8988T (cell line): ENCODE measurements at regions not wholly inside any gene's neighbourhood (a gene's known extent, or its start where the extent isn't known, plus 50 kb on each side); places are given as distances from the start of the nearest gene placed in this dataset.
"Not testable (repeated sequence)": the region's sequence is repeated elsewhere in the genome, so short reads cannot be mapped to it uniquely, and the experiment has no call there.

Source experiments
- DNase-seq: peaks from one replicate; pipeline ENCODE4 v3.0.0; 2011

DNA sequence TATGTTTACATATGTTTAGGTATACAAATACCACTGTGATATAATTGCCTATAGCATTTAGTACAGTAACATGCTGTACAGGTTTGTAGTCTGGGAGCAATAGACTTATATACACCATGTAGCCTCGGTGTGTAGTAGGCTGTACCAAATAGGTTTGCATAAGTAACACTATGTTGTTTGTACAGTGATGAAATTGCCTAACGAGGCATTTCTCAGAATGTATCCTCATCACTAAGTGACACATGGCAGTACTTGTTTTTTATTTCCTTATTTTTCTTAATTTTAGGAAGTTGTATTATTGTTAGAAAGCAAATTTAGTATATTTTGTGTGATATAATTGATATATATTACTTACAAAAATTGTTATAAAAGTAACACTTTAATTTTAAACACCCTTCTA lies 840.9 kb downstream of the LTN1 start:
- no peak for DNase-seq

DNA sequence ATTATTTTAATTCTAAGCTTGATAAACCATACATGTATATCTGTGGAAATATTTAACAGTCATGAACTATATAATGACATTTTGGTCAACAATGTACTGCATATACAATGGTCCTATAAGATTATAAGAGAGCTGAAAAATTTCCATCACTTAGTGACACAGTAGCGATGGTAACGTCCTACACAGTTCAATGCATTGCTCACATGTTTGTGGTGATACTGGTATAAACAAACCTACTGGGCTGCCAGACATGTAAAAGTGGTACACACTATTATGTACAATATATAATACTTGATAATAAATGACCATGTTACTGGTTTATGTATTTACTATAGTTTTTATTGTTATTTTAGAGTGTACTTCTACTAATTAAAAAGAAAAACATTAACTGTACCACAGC lies 841.9 kb downstream of the LTN1 start:
- DNase-seq: no peak

DNA sequence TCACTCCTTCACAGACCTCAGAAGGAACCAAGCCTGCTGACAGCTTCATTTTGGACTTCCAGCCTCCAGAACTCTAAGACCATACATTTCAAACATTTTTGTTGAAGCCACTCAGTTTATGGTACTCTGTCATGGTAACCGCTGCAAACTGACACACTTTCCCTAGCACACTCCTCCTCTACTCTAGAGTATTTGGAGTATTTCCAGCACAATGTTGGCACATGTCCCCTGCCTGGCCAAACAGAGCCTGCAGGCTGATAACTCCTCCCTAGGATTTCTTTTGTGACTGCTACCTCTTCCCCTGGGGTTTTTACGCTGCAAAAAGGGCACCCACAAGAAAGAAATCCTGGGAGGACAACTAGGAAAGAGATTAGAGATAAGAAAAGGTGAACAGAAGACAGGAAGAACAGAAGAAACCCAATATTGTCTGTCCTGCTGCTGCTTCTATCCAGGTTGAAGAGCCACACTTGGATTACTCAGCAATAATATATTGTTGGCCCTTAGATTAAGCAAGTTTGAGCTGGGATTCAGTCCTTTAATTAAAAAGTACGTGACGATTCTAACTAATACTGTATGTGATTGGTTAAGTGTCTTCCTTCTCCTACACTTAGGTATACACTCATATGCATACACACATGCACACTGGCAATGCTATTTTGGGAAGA lies 844.1 kb downstream of the LTN1 start:
- no peak for DNase-seq

DNA sequence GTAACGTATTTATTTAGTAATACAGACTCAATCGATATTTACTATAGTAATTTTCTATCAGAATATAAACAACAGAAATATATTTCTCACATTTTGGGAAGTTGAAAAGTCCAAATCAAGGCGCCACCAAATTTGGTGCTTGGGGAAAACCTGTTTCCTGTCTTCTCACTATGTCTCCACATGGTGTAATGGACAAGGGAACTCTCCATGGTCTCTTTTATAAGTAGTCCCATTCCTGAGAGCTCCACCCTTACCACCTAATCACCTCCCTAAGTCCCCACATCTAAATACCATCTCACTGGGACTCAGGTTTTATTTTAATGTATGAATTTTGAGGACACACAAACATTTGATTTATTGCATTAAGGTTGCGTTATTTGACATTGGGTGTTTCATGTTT lies 848.0 kb downstream of the LTN1 start:
- no peak for DNase-seq

DNA sequence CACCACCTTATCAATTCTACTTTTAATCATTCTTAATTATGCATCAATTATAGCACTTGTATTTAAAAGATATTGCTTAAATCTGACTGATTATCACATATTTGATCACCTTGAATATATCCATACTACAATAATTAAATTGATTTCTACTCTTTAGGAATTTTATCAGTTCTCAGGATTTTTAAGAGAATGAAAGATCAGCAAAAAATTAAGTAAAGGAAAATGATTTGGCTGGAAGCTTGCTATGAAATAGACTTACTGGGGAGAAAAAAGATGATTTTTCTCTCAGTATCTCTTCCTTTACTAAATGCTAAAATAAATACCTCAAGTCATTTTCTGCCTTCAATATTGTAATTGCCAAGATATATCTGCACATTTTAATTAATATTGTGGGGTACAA lies 848.6 kb downstream of the LTN1 start:
- no peak for DNase-seq

DNA sequence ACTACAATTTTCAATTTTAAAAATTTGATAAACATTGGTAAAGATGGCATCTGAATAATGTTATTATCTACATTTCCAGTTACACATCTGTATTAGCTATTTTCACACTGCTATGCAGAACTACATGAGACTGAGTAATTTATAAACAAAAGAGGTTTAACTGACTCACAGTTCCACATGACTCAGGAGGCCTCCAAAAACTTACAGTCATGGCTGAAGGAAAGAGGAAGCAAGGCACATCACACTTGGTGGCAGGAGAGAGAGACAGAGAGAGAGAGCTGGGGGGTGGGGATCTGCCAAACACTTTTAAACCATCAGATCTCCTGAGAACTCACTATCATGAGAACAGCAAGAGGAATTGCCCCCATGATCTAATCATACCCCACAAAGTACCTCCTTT lies 850.0 kb downstream of the LTN1 start:
- DNase-seq: no peak

DNA sequence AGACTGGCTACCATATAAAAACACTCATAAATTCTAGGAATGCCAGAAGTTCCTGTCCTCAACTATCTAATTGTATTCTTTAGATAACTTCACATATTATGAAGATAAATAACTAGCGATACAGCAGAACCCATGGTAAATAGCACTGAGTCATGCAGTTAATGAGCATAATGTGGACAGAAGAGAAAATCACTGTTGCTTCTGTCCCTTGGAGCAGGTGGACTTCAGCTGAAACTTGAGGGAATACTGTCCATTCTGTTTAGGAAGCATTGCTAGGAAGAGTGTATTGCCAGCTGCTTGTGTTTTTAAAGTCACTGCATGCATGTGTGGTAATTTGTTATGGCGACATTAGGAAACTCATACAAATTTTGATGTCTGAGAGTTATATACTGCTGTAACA lies 854.4 kb downstream of the LTN1 start:
- no peak for DNase-seq

DNA sequence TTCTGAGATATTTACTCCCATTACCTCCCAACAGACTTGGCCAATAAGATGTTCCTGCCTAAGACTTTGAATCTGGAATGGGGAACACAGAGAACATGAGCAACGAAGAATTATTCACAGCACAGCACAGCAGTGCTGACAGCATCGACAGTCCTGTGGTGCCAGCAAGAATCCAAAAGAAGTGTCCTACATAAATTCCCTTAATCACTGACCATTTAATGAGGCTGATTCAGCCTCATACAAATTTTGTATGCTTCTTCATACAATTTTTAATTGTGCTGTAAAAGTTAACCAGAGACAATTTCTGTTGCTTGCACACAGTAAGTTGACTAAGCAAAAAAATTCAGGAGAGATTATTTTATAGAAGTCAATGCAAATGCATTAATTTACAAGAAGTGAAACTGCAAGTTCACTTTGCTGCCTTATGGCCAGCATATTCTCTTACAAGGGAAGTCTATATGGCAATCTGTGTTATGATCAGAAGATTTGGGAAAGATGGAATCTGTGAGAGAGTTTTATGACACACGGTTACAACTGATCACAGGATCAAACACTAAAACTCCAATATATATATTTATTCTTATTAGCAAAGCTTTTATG lies 855.9 kb downstream of the LTN1 start:
- no peak for DNase-seq

DNA sequence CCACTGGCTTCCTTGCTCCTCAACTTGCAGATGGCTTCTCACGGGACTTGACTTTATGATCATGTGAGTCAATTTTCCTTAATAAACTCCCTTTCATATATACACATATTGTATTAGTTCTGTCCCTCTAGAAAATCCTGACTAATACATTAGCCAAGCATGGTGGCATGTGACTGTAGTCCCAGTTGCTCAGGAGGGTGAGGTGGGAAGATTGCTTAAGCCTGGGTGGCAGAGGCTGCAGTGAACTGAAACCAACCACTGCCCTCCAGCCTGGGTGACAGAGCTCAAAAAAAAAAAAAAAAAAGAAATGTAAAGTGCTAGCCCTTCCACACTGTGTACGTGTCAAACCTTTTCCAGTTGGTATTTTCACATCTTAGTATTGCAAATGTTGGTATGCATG lies 857.0 kb downstream of the LTN1 start:
- no peak for DNase-seq

DNA sequence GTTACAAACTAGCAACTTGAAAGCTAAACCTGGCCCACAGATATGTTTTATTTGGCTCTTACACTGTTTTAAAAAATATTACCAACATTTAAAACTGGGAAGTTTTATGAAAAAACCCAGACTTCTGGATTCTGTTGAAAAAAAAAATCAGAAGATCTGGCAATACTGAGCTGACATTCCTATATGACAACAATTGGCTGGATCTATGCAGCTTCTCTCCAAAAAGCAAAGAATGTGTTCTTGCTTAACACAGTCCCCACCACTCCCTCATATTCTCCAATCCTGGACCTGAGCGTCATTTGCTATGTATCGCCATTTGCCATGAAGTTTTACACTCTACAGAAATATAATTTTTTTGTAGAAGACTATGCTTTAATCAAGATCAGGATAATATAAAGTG lies 859.6 kb downstream of the LTN1 start:
- no peak for DNase-seq

DNA sequence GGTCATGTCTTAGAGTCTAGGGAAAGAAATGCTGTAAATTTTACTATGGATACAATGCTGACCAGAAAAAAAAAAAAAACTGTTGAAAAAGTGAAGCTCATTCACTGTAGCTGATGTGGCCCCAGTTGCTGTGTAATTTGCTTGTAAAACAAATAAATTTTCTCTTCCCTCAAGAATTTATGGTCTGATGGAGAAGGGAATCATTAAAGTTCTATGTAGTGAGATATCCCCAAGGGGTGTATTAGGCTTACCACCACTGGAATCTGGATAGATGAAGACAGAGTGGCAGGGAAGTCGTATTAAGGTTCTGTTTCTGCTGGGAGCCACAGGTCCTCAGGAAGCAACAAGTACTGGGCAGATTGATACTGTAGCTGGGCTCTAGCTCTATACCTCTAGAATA lies 860.0 kb downstream of the LTN1 start:
- DNase-seq: no peak

DNA sequence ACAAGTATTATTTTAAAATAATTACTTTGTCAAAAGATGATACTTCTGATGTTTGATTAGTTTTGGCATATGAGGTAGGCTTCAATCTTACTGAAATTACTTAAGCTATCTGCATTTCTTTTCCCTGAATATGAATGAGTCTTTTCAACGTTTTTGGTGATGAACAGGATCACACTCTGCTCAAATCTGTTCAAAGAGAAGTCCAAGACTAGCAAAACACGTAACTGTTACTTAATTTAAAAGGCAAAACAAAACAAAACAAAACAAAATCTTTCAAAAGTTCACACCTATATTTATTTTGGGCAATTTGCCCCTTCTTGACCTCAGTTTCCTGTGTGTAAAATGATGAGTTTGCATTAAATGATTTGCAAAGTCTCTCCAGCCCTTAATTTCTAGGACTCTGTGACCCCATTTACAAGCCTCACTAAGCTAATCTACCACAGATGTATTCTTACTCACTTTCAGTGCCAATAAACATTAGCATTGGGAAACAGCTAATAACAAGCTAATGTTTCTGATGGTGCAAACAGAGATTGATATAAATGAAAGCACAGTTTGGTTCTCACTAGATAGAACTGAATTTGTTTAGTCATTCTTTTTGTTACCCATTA lies 865.4 kb downstream of the LTN1 start:
- no peak for DNase-seq

DNA sequence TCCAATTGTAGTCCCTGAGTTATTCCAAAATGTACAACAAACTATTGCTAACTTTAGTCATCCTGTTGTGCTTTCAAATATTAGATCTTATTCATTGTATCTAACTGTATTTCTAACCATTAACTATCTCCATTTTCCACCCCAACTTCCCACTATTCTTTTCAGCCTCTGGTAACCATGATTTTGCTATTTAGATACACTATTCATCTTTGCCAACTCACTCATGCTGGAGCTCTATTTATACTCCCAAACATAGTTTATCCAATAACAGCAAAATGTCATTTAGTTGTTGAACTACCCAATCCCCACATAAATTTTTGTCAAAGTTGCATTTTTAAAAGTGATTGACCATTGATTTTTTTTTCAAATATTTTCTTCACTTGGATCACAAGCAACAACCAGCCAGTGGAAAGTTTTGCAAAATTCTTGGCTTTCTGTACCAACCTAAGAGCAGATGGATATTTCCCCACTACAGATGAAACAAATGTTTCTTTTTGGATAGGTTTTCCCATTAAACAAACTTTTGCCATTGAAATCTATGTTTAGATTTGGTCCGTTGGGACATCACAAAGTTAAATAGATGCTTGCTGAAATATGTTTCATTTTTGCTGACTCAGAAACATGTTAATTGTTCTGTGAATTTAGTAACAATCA lies 866.0 kb downstream of the LTN1 start:
- no peak for DNase-seq

DNA sequence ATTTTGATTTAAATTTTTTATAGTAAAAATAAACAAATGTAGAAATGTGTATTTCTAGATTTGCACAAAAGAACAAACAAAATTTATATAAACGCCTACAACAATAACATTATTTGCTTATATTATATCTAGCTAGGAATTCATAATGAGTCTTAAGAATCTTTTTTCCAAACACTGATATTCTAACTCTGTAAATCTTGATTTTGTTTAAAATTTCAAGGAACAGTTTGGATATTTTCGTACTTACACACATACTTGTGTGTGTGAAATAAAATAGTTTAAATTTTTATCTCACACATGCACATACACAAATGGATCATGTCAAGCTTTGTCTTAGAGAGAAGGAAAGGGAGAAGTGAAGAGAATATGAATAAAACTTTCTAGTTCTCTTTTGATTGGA lies 868.1 kb downstream of the LTN1 start:
- no peak for DNase-seq

DNA sequence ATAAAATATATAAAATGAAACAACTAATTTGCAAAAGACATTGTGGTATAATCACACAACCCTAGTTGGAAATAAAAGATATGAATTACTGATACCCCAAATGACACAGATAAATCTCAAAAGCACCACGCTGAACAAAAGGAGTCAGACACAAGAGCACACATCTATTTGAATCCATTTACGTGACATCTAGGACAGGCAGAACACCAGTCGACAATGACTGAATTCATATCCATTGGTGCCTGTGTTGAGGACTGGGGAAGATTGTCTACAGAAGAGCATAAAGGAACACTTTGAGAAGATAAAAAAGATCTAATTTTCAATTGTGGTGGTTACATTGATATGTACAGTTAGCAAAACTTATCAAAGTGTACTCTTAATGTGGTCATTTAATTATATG lies 874.1 kb downstream of the LTN1 start:
- DNase-seq: no peak

DNA sequence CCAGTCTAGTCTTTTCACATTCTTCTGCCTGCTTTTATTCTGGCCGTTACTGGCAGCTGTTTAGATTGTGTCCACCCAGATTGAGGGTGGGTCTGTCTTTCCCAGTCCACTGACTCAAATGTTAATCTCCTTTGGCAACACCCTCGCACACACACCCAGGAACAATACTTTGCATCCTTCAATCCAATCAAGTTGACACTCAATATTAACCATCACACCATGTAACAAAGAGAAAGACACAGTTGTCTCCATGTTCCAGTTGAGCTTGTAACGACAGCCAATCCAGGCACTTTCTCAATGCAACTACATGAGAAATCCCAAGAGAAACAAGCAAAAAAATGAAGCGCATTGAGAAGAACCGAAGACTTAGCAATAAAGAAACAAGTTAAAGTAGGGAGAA lies 877.7 kb downstream of the LTN1 start:
- DNase-seq: not testable (repeated sequence)

DNA sequence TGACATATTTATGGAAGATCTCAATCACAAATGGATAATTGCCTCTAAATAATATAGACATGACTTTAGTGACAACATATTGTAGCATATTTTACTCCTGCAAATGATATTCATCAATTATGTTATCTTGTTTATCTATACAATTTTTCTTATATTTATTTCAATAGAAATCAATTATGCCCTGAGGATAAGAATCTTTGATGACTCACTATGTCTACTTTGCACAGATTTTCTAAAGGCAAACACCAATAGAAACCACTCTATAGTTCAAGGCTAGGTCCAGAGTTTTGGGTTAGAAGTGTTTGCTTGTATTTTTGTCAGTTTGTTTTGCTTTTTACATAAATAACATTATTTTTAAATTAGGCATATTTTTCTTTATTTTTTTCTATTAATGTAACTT lies 879.0 kb downstream of the LTN1 start:
- DNase-seq: no peak

DNA sequence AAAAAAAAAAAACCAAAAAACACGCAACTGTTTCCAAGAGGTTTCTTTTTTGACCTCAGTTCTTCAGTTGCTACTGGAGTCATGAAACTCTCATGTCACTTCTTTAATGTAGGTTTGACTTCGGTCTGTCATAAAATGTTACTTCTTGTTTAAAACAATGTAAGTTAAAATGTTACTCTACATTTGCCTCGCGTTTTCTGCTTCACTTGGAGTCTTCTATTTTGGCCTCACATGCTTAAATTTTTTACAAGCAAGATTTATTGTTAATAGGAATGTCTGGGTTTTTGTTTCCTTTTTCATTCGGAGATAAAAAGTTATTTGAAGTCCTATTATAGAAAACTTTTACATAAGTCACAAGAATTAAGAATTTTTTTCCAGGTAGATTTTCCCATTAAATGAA lies 880.2 kb downstream of the LTN1 start:
- DNase-seq: no peak

DNA sequence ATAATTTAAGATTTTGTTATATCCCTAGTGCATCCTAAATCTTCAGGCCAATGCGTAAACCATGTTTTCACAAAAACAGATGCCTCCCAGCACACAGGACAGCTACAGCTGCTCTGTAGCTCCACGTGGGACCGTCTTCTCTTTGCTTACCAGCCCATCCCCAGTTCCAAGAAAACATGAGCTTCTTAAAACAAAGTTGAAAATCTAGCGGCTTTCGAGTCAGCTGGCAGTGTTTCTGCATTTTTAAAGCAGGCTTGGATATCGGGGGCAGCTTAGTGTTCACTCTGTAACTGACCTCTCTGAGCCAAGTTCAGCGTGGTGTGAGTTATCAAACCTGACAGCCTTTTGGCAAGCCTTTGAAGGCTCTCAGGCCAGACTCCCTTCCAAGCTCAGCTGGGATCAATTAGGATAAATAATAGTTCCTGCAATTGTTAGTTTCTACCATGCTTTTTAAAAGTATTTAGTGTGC lies 881.5 kb downstream of the LTN1 start:
- DNase-seq: no peak

DNA sequence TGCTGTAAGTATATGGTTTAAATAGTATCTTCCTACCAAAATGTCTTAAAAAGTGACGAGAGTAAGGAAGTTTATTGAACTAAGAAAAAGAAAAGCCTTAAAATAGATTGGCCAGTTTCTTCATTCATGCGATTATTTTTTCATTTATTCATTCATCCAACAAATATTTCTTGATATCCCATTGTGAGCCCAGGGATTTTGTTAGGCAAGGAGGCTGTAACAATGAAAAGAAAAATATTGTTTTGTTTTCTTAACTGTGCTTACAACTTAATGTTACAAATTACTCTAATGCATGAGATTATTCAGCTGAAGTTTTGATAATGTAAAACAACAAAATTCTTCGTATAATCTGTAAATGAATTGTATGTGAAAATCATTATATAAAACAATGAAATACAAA lies 882.0 kb downstream of the LTN1 start:
- DNase-seq: no peak

DNA sequence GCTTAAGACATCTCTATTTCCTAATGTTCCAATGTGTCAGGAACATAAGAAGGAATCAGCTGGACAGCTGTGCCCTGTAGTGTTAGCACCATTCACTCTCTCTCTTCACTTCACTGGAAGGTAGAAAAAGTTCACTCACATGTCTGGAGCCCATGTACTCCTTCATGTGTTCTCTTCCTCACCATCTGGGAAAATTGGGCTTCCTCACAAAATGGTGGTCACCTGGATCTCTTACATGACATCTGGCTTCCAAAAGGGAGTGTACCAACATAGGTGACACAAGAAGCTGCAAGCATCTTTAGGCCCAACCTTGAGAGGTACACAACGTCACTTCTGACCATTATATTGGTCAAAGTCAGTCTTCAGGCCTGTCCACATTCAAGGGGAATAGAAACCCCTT lies 882.6 kb downstream of the LTN1 start:
- no peak for DNase-seq

DNA sequence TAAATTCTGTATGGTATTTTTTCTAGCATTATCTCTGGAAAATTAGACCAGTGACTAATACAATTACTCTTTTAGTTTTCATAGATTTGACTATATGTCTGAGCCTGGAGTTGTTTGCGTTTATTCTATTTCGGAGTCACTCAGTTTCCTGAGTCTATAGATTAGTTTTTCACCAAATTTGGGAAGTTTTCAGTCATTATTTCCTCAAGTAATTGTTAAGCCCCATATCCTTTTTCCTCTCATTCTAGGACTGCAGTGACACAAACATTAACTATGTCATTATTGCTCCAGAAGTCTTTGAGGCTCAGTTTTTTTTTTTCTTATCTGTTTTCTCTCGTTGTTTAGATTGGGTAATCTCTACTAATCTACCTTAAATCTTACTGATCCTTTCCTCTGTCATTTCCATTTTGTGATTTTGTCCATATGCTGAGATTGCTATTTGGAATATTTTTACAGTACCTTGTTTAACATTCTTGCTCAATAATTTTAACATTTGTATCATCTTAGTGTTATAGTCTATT lies 886.2 kb downstream of the LTN1 start:
- no peak for DNase-seq

DNA sequence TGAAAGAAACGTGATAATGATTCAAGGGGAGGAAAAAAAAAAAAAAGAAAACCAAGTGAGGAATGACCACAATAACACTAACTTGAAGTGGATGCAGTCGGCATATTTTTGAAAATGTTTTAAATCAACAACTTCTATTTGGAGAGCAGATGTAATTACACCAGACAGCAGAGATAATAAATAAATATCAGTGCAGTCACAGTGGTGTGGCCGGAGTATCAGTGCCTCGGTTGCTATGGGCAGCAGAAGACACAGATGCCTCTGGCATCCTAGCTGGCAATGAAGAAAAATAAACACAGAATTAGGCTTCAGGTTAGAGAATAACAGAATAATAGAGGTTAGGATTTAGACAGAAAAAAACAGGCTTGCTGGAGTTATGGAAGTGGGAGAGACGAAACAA lies 888.3 kb downstream of the LTN1 start:
- no peak for DNase-seq

DNA sequence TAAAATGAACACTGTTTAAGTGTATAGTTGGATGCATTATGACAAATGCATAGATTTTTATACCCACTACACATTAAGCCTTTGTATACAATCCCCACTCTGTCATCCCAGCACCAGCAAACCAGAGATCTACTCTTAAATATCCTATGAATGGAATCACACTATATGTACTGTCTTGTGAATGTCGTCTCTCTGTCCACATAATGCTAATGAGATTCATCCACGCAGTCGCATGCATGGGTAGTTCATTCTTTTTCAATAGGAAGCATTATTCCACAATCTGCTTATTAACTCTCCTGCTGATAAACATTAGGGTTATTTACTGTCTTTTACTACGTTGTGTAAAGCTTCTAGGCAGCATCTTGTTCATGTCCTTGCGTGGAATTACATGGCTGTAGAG lies 892.3 kb downstream of the LTN1 start:
- no peak for DNase-seq
